Cardiac septum (tissue), 1 donor: ENCODE measurements at regions not wholly inside any gene's neighbourhood (a gene's known extent, or its start where the extent isn't known, plus 50 kb on each side); places are given as distances from the start of the nearest gene placed in this dataset.
A peak's percentile ranks its signal among the peaks of the same experiment; 100 is the strongest.

Experiments
- DNase-seq: peaks from one replicate; pipeline ENCODE4 v3.0.0-alpha.2; 2020; ENCODE audit warnings: low spot score
- intact Hi-C: fragments of 100-400 bp; cut with DNase I; formaldehyde crosslinking; loops from one replicate; pipeline ENCODE4 v1.14.0; 2022
- donor health status: DM: no; HTN: no; CAD: no.

DNA sequence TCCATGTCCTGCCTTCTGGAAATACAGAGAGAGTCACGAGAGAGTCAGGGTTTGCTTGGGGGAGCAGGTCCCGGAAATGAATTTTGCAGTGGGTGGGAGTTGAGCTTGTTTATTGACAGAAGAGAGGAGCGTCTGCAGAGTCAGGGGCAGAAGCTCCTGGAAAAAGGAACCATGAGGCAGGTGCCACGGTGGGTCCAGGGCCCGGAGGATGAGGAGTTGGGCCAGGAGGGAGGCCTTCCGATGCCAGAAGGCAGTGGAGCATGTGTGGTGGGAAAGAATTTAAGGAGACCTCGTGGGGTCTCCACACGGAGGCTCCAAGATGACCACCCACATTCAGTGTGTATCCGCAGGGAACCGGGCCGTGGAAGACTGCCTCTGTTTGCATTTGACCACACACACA is 461.2 kb downstream of the BRD1 start:
- no peak for DNase-seq
- intact Hi-C loops, result no loop called here

DNA sequence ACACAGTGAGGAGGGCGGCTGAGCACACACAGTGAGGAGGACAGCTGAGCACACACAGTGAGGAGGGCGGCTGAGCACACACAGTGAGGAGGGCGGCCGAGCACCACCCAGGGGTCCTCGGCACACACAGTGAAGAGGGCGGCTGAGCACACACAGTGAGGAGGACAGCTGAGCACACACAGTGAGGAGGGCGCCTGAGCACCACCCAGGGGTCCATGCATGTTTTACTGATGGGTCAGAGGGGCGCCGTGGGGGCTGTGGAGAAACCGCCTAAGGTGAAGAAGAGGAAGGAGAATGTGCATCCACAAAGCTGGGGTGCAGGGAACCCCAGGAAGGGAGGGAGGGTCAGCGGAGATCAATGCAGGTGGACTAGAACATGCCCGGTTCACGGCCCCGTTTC is 461.8 kb downstream of the BRD1 start:
- DNase-seq, result no peak
- intact Hi-C loops, result no loop called here

DNA sequence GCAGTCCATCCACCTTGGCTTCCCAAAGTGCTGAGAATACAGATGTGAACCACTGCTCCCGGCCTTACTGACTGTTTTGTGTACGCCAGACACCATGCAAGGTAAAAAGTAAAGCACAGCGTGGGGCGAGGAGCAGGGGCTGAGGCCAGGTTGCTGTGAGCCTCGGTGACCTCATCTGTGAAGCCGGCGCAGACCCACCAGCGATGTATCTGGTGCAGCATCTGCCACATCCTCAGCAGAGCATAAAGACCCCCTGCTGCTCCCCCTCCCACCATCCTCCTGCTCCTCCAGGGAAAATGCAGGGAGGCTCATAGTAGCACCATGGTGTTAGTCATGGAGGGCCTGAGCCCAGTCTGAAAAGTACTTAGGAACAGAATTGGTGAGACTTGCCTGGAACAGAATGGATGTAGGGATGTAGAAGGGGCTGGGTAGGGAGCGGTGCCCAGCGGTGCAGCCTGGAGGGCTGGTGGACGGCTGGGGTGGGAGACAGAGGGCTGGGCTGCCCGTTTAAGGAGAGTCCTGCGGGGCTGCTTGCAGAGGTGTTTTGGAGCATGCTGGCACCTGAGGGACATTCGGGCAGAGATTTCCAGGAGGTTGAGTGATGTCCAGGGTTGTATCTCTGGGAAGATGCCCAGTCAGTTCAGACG is 462.4 kb downstream of the BRD1 start:
- DNase-seq, result no peak
- intact Hi-C loops, result no loop called here

DNA sequence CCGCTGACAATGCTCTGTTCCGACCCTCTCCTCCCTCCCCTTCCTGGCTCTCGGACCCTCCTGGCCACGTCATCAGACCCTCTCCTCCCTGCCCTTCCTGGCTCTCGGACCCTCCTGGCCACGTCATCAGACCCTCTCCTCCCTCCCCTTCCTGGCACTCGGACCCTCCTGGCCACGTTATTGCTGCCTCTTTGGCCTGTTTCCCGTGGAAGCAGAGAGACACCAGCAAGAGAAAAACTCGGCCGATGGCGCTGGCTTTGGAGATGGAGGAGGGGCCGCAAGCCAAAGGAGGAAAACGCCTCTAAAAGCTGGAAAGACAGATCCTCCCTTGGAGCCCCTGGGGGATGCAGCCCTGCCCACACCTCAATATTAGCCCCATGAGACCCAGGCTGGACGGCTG is 463.3 kb downstream of the BRD1 start:
- no peak for DNase-seq
- intact Hi-C loops, result no loop called here

DNA sequence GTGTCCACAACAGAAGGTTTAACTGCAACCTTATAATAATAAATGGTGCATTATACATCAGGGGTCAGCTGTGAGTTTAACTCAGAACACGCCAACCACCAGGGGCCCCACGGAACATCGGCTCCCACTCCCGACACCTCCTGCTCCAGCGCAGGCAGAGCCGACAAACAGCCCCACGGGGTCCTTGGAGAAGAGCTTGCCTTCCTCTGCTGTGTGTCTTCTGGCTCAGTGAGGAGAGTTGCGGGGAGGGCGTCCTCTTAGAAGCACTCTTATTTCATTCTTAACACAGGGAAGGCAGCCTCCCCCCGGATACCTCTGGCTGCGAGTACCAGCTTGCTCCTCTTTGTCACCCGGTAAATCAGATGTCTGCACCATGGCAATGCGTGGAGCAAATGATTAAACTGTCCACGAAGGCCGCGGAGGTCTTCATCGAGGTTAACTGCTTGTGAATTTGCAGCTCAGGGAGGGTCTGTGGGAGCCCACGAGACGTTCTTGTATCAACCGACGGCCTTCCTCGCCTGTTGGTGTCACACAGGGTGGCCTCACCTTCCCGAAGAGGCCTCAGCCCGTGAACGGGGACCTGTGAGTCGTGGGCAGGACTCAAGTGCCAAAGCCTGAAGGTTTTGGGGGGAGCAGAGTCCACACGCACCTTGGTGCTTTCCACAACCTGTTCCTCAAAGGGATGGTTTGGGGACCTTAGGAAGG is 464.0 kb downstream of the BRD1 start:
- intact Hi-C loops, result no loop called here
- DNase-seq, result no peak

DNA sequence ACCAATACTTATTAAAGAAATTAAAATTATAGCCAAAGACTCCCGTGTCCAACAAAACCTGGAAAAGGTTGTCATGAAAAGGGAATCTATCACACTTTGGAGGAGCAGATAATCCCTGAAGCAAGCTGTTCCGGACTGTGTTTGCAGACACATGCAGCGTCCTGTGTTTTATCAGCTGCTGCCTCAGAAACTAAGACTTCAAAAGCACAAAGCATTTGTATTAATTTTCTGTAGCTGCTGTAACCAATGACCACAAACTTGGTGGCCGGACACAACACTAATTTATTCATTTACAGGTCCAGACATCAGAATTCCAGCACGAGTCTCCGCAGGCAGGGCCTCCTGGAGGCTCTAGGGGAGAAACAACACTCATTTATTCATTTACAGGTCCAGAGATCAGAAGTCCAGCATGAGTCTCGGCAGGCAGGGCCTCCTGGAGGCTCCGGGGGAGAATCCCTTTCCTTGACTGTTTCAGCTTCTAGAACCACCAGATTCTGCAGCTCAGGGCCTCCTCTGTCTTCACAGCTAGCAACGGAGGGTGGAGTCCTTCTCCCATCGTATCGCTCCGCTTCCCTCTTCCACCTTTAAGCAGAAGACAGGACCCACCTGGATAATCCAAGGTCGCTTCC is 465.3 kb downstream of the BRD1 start:
- DNase-seq, result no peak
- intact Hi-C loops, result no loop called here

DNA sequence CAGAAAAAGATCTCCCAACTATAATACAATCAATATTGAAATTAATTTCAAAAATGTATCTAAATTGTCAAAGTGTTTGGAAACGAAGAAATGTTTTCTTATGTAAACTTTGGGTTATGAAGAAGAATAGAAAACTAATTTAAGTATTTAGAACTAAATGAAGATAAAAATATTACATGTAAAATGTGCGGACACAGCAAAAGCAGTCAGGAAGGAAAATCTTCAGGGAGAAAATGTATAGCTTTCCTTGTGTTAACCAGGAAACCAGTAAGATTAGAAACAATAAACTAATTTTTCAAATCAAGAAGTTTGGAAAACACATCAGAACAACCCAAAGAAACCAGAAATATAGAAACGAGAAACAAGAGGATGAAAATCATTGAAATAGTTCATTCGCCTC is 466.5 kb downstream of the BRD1 start:
- intact Hi-C loops, result no loop called here
- DNase-seq, result no peak

DNA sequence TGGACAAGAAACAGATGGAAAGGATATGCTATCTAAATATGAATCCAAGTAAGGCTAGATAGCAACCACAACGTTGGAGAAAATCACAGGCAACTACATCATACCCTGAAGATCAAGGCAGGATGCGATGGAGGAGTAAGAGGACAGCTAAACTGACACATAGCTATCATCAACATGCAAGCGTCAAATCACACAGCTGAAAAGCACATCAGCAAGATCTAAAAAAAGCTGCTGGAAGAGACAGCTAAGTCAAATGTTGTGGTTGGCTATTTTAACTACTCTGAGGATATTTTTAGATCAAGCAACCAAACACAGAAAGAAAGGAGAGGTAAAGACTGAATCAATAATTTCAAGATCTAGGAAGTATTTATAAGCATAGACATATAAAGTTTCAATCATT is 466.9 kb downstream of the BRD1 start:
- DNase-seq, result no peak
- intact Hi-C loops, result no loop called here

DNA sequence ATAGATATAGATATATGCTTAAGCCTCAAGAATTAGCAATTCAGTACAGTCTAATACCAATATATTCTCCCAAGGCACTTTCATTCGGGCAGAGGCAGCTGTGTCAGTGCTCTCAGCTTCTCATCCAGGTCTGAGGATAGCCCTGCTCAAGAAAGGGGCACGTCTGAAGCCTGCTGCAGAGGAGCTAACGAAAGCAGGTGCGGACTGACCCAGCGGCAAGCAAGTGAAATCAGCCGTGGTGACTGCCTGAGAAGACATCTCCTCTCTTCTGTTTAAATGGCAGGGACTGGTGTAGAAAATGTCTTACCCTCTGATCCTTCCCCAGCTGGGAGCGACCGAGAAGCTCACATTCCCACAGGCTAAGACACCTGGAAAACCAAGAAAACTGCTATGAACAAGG is 468.6 kb downstream of the BRD1 start:
- intact Hi-C loops, result no loop called here
- DNase-seq, result no peak

DNA sequence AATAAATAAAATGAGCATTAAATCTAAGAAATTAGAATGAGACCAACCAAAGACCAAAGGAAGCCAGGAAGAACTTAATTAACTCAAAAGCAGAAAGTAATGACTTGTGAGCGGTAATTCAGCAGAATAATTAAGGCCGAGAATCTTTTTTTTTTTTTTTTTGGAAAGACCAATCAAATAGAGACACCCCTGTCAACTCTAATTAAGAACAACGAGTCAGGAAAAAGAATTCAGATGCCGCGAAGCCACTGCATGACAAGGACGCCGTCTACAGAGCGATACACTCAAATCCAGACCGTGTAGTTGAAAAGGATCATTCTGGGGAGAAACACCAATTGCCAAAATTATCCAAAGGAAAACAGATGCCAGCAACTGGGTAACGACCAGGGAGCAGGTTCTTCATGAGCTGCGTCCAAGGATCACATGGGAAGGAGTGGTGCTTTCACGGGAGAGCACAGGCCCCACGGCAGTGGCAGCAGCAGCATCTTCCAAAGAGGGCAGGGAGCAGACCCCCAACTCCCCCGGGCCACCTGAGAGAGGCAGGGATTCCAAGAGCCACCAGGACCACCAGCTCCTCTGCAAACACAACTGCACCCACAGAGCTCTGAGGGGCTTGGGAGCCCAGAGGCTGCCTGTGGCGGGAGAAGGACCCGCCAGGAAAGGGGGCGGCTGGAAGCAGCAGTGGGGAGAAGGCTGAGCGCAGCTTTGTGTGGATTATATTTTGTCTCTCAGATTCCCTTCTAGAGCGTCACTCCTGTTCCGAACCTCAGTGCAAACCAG is 469.8 kb downstream of the BRD1 start:
- DNase-seq, result no peak
- intact Hi-C loops, result no loop called here

DNA sequence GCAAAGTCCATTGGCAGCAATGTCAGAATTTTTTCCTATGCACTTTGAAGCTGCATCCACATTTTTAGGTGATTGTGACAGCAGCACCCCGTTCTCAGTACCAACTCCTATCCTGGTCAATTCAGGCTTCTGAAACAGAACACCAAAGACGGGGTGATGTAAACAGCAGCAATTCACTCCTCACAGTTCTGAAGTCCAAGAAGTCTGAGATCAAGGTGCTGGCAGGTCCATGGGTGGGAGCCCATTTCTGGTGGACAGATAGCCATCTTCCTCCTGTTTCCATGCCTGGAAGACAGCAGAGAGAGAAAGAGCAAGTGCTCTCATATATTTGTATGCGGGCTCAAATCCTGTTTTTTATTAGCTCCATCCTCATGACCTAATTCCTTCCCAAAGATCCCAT is 471.2 kb downstream of the BRD1 start:
- DNase-seq, result no peak
- intact Hi-C loops, result no loop called here

DNA sequence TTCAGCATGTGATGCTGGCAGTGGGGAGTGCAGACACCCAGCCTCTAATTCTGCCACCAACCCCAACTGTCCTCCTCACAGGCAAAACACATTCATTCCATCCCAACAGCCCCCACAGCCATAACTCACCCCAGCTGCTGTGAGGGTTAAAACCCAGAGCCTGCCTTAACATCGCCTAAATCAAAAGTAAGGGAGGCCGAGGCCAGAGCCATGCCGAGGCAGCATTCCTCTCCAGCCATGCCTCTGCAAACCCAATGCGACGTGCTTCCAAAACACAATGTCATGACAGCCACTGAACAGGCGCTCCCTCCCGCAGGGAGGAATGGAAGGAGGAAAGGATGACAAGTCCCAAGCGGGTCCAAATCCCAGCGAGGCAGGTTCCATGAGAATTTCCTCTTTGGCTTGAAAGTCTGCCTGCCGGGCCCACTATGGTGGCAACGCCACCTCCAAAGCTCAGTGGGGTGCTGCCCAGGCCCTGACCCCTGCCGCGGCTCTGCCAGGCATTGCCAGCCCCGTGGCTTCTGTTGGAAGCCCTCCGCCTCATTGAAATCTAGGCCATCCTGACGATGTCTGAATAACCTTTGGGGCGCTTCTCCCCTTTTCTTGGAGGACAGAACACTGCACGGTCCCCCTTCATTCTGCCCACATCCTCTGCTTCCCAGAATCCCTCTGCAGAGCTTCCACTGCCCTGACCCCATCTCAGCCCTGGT is 472.3 kb downstream of the BRD1 start:
- DNase-seq, result no peak
- intact Hi-C loops, result no loop called here

DNA sequence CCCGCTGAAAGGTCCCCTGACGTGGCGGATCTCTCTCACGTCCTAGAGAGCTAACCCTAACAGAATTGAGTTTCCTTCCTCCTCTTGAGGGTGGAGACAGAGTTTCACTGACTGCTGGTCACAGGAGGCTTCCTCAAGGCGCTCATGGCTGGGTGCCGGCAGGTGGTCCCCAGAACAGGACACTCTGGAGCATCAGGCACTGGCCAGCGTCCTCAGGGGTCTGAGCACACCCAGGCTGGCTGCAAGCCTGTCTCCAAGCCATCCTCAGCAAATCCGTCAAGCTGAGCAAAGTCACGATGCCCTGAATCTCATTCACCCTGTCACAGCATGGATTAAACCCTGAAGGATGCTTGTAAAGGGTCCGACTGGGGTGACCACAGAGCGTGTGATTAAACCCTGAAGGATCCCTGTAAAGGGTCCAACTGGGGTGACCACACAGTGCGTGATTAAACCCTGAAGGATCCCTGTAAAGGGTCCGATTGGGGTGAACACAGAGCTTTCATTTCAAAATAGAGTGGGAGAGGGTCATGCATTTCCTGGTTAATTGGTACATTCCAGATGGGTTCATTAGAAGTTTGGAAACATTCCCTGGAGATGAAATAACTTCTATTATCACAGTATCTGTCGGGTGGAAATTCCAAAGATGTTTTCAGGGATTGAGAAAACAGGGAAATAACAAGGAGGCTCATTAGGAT is 473.0 kb downstream of the BRD1 start:
- DNase-seq, result peak; percentile 15
- intact Hi-C loops, result no loop called here

DNA sequence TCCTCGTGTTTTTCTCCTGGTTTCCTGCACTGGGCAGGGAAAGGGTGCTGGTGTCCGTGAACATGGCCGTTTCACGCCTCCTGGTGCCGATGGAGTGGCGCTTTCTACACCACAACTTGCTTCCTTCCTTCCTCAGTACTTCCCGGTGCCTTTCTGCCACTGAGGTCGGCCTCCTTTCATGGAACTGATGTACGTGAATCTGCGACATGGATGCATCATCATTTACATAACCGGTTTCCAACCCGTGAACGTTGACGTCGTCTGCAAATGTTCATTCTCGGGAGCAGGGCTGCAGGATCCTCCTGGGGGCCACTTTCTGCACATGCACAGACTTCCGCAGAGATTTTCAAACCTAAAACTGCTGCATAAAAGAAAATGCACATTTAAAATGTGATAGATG is 474.4 kb downstream of the BRD1 start:
- intact Hi-C loops, result no loop called here

DNA sequence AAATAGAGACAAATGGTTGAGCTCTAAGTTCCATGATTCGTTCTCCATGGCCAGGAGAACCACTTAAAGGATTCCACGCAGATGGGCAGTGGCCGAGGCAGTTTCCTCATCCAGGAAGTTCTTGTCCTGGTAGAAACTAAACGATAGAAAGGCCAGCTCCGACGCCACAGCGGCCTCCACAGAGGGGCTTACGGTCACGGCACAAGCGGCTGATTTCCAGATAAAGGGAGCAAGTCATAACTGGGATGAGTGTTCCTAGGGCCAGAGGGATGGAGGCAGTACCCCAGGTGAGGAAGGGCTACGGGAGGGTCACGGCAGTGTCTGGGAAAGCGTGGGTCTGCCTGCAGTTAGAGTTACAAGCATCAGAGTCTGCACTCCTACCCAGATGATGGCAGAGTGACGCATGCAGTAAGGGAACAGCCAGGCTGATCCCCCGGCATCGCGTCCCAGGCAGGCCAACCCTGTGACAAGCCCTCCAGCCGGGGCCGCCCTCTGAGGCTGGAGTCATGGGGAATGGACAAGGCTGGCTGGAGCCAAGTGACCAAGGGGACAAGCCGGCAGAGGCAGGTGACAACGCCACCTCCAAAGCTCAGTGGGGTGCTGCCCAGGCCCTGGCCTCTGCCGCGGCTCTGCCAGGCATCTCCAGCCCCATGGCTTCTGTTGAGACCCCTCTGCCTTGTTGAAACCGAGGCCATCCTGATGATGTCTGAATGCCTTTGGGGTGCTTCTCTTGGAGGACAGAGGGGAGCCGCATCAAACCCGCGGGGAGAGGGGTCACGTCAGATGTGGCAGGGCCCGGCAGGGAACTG is 475.1 kb downstream of the BRD1 start:
- intact Hi-C loops, result no loop called here
- peak; percentile 68 for DNase-seq

More for the DNA sequence above, 474.4 kb downstream of the BRD1 start:
- peak; percentile 39 for DNase-seq

DNA sequence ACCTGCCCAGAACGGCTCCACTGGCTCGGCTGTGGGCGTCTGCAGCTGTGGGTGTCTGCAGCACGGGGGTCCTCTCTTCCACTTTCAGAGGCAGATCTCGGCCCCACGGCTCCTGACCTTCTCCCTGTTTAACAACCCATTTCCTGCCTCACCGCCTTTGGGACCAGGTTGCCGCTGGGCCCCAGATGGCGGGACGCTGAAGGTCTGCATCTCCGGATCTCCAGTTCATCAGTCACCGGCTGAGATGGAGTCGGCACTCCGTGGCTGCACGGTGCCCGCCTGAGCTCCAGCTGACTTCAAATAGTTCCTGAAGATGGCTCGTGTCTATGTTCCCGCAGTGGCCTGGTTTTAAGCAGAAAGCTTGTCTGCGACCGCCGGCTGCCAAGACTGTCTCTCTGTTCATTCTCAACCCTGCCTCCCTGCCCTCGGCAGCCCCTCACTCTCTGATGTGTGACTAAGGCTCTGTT is 475.9 kb downstream of the BRD1 start:
- peak; percentile 58 for DNase-seq
- intact Hi-C loops, result no loop called here

DNA sequence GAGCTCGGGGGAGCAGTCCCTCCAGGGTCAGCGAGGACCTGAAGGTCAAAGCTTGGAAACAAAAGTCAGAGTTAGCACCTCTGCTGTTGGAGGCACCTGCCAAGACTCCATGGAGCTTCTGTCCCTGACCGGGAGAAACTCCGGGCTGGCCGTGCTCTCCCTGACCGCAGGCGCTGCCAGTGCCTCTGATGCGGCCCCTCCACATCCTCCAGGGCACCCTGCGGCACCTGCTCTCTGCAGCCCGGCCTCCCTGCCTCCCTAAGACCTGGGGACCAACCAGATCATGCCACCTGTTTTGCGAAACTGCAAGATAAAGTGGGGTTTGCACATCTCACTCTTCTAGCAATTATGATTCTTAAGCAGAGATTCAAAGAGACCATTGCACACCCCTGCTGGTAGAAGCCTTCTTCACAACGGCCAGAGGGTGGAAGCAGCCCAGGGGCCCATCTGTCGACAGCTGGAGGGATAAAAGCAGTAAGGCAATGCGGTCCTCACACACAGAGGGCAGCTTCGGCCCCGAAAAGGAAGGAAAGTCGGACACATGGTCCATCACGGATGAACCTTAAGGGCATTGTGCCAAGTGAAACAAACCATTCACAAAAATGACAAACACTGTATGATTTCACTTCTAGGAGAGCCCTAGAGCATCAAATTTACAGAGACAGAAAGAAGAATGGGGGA is 477.1 kb downstream of the BRD1 start:
- intact Hi-C loops, result no loop called here
- DNase-seq, result no peak

DNA sequence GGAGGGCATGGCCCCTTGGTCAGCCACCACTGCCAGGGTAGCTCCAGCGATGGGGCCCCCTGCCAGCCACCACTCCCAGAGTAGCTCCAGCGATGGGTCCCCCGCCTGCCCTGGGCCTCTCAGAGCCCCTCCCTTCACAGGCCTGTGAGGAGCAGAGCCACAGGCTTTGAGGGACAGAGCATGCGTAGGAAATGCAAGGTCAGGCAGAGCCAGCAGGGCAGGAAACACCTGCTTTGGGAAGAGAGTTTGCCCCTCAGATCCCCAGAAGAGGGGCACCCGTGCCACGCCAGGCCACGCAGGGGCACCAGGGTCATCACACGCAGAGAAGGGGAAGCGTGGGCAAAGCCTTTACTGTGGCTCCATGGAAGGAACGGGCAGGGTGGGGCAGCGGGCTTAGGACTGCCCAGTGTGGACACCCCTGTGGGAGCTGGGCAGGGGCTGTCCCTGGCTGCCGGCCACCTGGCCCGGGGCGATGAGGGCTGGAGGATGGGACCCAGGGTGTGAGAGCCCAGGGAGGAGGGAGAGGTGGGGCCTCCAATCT is 477.8 kb downstream of the BRD1 start:
- intact Hi-C loops, result no loop called here
- DNase-seq, result no peak
